Caki2 (cell line): ENCODE measurements at regions not wholly inside any gene's neighbourhood (a gene's known extent, or its start where the extent isn't known, plus 50 kb on each side); places are given as distances from the start of the nearest gene placed in this dataset.

ENCODE experiments used
- DNase-seq: peaks from one replicate; pipeline ENCODE4 v3.0.0-alpha.2; 2015; ENCODE audit warnings: low read depth
- in situ Hi-C: cut with HindIII; loops from 2 replicates; pipeline ENCODE4 v1.10.0; 2016; ENCODE audit warnings: low sequenced_read_pairs, low pct_unique_long_range_greater_than_20kb, mixed read lengths

GRCh38 chr3:126245811-126246727, 65.7 kb upstream of the ALDH1L1 start:
- in situ Hi-C loops: no loop called here
- no peak for DNase-seq
